ENCODE measurements at regions not wholly inside any gene's neighbourhood (a gene's known extent, or its start where the extent isn't known, plus 50 kb on each side); places are given as distances from the start of the nearest gene placed in this dataset.

DNA sequence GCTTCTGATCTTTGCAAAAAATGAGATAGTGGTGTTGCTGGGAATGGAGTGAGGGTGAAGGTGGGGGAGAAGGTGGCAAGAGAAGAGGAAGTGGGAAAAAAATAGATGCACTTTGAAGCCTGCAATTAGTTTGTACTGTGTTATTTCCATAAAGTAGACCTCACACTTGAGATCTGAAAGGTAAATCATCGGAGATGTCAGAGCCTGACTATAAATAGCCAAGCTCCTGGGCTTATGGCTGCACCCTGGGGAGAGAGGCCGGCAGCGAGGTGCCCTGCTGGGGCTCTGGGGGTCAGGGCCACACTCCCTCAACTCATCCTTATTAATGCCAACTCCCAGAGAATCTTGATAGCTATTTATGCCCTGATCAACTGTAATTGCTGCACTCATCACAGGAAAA, 134.4 kb downstream of the NXPE2 start:
- WGBS, 2 donors (ENCODE audit: low coverage in 1 of 2), result 57% methylated on average over 1 of the region's 3 CpGs; no CpG with 5 or more reads in 1 of the 2 donors
- peaks cover 9% of the 10 kb centered on the region for H3K27me3 ChIP-seq
- H3K27ac ChIP-seq, result no peak overlapping the region
- no peak overlapping the region for H3K4me3 ChIP-seq
- no peaks in the 10 kb centered on the region for H3K9me3 ChIP-seq
- no peak for TF ChIP-seq CTCF (IDR thresholded peaks at IDR 0.05)
- no peak for TF ChIP-seq EP300 (IDR thresholded peaks at IDR 0.05)
- no peak for TF ChIP-seq POLR2AphosphoS5 (IDR thresholded peaks at IDR 0.05)
- no peak for TF ChIP-seq POLR2A (IDR thresholded peaks at IDR 0.05)
- no peaks in the 10 kb centered on the region for H3K4me1 ChIP-seq
- no peak for ATAC-seq
- no peaks in the 10 kb centered on the region for H3K36me3 ChIP-seq

DNA sequence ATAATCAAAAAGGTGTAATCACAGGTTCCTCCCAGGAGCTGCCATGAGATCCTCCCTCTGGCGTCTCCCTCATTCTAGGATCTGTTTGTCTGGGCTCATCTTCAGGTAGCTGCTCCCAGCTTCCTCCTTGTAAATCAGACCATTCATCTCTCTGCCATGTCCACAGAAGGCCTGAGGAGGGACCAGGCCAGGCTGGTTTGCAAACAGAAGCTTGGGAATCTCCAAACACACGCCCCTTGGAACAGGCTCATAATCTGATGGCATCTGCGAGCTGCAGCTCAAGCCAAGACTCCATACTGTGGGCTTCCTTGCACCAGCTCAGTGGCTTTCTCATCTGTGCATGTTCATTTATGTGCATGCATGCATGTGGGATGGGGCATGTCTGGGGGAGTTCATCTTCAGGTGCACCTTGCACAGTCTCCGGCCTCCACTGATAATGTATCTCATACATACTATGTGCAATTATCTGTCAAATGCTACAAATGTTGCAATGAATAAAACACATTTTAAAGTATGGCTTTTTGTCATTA, 134.9 kb downstream of the NXPE2 start:
- 59 to 85% methylated on average over 2 of the region's 4 CpGs for whole genome bisulfite sequencing, 2 donors (ENCODE audit: low coverage in 1 of 2)
- peaks cover 13% of the 10 kb centered on the region for H3K27me3 ChIP-seq
- H3K27ac ChIP-seq, result no peak overlapping the region
- H3K9me3 ChIP-seq, result no peaks in the 10 kb centered on the region
- H3K4me1 ChIP-seq, result no peaks in the 10 kb centered on the region
- TF ChIP-seq POLR2AphosphoS5 (IDR thresholded peaks at IDR 0.05) (no peak), EP300 (IDR thresholded peaks at IDR 0.05) (no peak), POLR2A (IDR thresholded peaks at IDR 0.05) (no peak), CTCF (IDR thresholded peaks at IDR 0.05) (no peak)
- H3K4me3 ChIP-seq, result no peak overlapping the region
- H3K36me3 ChIP-seq, result no peaks in the 10 kb centered on the region
- ATAC-seq, result no peak

- Histone ChIP-seq H3K27ac (no peak overlapping the region), H3K27me3 (peaks cover 13% of the 10 kb centered on the region), H3K4me3 (no peak overlapping the region), H3K4me1 (no peaks in the 10 kb centered on the region), H3K9me3 (no peaks in the 10 kb centered on the region), H3K36me3 (no peaks in the 10 kb centered on the region)
- TF ChIP-seq CTCF (IDR thresholded peaks at IDR 0.05) (no peak), EP300 (IDR thresholded peaks at IDR 0.05) (no peak), POLR2A (IDR thresholded peaks at IDR 0.05) (no peak), POLR2AphosphoS5 (IDR thresholded peaks at IDR 0.05) (no peak)
- no peak for ATAC-seq
Measured at GRCh38 chr11:114815176-114815575, 136.8 kb downstream of the NXPE2 start.

- 80 to 83% methylated on average over 1 of the region's 1 CpG for WGBS, 2 donors (ENCODE audit: low coverage in 1 of 2)
- no peak overlapping the region for H3K4me3 ChIP-seq
Measured at GRCh38 chr11:114815761-114816160, 137.4 kb downstream of the NXPE2 start.

GRCh38 chr11:114816791-114817190, 138.5 kb downstream of the NXPE2 start:
- no peak for TF ChIP-seq CTCF (IDR thresholded peaks at IDR 0.05)
- no peak for TF ChIP-seq POLR2AphosphoS5 (IDR thresholded peaks at IDR 0.05)
- no peak for TF ChIP-seq POLR2A (IDR thresholded peaks at IDR 0.05)
- TF ChIP-seq EP300 (IDR thresholded peaks at IDR 0.05), result no peak
- no peak overlapping the region for H3K4me3 ChIP-seq
- WGBS, 2 donors (ENCODE audit: low coverage in 1 of 2), result 31 to 47% methylated on average over 2 of the region's 2 CpGs
- no peak overlapping the region for H3K27ac ChIP-seq
- H3K9me3 ChIP-seq, result no peaks in the 10 kb centered on the region
- H3K4me1 ChIP-seq, result no peaks in the 10 kb centered on the region
- ATAC-seq, result no peak
- peaks cover 13% of the 10 kb centered on the region for H3K27me3 ChIP-seq
- H3K36me3 ChIP-seq, result no peaks in the 10 kb centered on the region

More at GRCh38 chr11:114815761-114816160, 137.4 kb downstream of the NXPE2 start:
- H3K9me3 ChIP-seq, result no peaks in the 10 kb centered on the region
- H3K27ac ChIP-seq, result no peak overlapping the region
- peaks cover 13% of the 10 kb centered on the region for H3K27me3 ChIP-seq
- no peak for ATAC-seq
- no peaks in the 10 kb centered on the region for H3K4me1 ChIP-seq
- TF ChIP-seq POLR2AphosphoS5 (IDR thresholded peaks at IDR 0.05) (no peak), POLR2A (IDR thresholded peaks at IDR 0.05) (no peak)
- no peaks in the 10 kb centered on the region for H3K36me3 ChIP-seq
